ENCODE measurements at regions not wholly inside any gene's neighbourhood (a gene's known extent, or its start where the extent isn't known, plus 50 kb on each side); places are given as distances from the start of the nearest gene placed in this dataset.

DNA sequence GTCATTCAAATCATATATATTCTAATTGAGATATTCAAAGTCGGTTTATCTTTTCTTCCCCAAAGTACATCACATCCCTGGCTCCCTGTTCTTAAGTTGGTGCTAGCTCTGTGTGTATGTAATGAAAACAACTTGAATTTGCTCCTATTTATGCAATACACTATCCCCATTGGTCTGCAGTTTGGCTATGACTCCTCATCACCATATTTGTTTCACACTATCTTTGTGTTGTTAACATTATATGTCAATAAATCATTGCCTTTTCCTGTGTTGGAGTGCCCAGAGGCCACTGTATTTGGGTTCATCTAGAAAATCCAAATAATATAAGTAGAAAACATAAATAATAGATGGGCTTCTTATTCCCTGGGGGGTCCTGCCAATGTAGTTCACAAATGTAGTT is 306.6 kb upstream of the TENM4 start:
- no peak overlapping the region for H3K27ac ChIP-seq (ENCODE audit: insufficient read depth, low read depth, low read length)
- intact Hi-C loops (cut with micrococcal nuclease), result no loop called here
- FAIRE-seq (no peak), DNase-seq (ENCODE audit: low read depth, low spot score) (no peak)
- no TSS peak for BruUV-seq (replicated peaks)
- TF ChIP-seq POLR2A (IDR thresholded peaks at IDR 0.05; ENCODE audit: low read depth, low read length), result no peak
- TF ChIP-seq JUN (IDR thresholded peaks at IDR 0.05; ENCODE audit: borderline replicate concordance, insufficient read depth, insufficient read length, low read depth), result no peak
- no peak for TF ChIP-seq EZH2 (IDR thresholded peaks at IDR 0.05; ENCODE audit: borderline replicate concordance, low read depth, low read length, severe bottlenecking)
- TF ChIP-seq FOS (IDR thresholded peaks at IDR 0.05; ENCODE audit: borderline replicate concordance, insufficient read depth, low read length), result no peak
- TF ChIP-seq, protein P1, sequence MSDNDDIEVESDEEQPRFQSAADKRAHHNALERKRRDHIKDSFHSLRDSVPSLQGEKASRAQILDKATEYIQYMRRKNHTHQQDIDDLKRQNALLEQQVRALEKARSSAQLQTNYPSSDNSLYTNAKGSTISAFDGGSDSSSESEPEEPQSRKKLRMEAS (IDR thresholded peaks at IDR 0.05; ENCODE audit: insufficient read depth, insufficient read length), result no peak
- no peak for TF ChIP-seq MYC (IDR thresholded peaks at IDR 0.05; ENCODE audit: low read depth, low read length)
- TF ChIP-seq, protein P2, sequence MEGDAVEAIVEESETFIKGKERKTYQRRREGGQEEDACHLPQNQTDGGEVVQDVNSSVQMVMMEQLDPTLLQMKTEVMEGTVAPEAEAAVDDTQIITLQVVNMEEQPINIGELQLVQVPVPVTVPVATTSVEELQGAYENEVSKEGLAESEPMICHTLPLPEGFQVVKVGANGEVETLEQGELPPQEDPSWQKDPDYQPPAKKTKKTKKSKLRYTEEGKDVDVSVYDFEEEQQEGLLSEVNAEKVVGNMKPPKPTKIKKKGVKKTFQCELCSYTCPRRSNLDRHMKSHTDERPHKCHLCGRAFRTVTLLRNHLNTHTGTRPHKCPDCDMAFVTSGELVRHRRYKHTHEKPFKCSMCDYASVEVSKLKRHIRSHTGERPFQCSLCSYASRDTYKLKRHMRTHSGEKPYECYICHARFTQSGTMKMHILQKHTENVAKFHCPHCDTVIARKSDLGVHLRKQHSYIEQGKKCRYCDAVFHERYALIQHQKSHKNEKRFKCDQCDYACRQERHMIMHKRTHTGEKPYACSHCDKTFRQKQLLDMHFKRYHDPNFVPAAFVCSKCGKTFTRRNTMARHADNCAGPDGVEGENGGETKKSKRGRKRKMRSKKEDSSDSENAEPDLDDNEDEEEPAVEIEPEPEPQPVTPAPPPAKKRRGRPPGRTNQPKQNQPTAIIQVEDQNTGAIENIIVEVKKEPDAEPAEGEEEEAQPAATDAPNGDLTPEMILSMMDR (IDR thresholded peaks at IDR 0.05; ENCODE audit: extremely low read depth in 1 of 2, insufficient read depth in 1 of 2, low read depth in 1 of 2, low read length in 2 of 2), result no peak
- H3K9me3 ChIP-seq (replicated peaks; ENCODE audit: control insufficient read depth, insufficient read depth, low read length), result peaks cover 3% of the 10 kb centered on the region
- H3K4me1 ChIP-seq (ENCODE audit: control insufficient read depth, extremely low read depth, insufficient read depth, low read length), result no peaks in the 10 kb centered on the region
- POLR2A ChIA-PET, result no interaction called here
- no peaks in the 10 kb centered on the region for H3K36me3 ChIP-seq (ENCODE audit: control insufficient read depth in 2 of 2, extremely low read depth in 1 of 2, insufficient read depth in 2 of 2, low read length in 2 of 2)
- H3K4me3 ChIP-seq (replicated peaks in 1 of 3; ENCODE audit: insufficient read depth in 1 of 3, low read depth in 1 of 3, low read length in 3 of 3), result no peak overlapping the region
- H4K20me1 ChIP-seq (replicated peaks; ENCODE audit: control insufficient read depth, extremely low read depth, insufficient read depth, low read length), result no peaks in the 10 kb centered on the region
- H3K9me1 ChIP-seq (replicated peaks; ENCODE audit: control insufficient read depth, extremely low read depth, insufficient read depth, low read length), result no peaks in the 10 kb centered on the region
- no peak overlapping the region for H2AFZ ChIP-seq (ENCODE audit: low read depth, low read length)
- no peak overlapping the region for H3K4me2 ChIP-seq (ENCODE audit: insufficient read depth, low read length)
- CTCF ChIA-PET, result no interaction called here
- no peaks in the 10 kb centered on the region for H3K79me2 ChIP-seq (ENCODE audit: control insufficient read depth, insufficient read depth, low read length)
- dilution Hi-C loops (cut with MboI; ENCODE audit: extremely low pct_ligation_motif_present, low sequenced_read_pairs), result no loop called here
- H3K9ac ChIP-seq (replicated peaks; ENCODE audit: extremely low read depth, insufficient read depth, low read length), result no peak overlapping the region
- no peaks in the 10 kb centered on the region for H3K27me3 ChIP-seq (ENCODE audit: control insufficient read depth in 2 of 2, insufficient read depth in 2 of 2, low read length in 2 of 2)

DNA sequence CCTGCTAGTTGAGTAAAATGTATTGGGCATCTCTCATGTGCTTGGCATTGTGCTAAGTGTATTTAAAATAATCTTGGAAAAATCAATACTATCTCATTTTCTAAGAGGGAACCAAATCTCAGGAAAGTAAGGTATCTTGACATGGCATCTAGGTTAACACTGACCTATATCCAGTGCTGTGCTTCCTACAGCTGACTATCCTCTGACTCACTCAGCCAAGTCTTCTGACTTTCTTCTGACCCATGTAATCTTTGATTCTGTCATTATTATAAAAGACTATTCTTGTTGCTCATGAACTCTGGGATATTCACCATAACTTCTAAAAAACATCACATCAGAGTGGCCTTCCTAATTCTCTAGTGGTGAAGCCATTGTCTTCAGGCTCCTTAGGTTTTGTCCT is 304.1 kb upstream of the TENM4 start:
- Histone ChIP-seq H3K9me3 (replicated peaks; ENCODE audit: control insufficient read depth, insufficient read depth, low read length) (peaks cover 3% of the 10 kb centered on the region), H3K4me2 (ENCODE audit: insufficient read depth, low read length) (no peak overlapping the region), H3K4me1 (ENCODE audit: control insufficient read depth, extremely low read depth, insufficient read depth, low read length) (no peaks in the 10 kb centered on the region), H2AFZ (ENCODE audit: low read depth, low read length) (no peak overlapping the region), H3K27me3 (ENCODE audit: control insufficient read depth in 2 of 2, insufficient read depth in 2 of 2, low read length in 2 of 2) (no peaks in the 10 kb centered on the region), H3K27ac (ENCODE audit: insufficient read depth, low read depth, low read length) (no peak overlapping the region), H3K9me1 (replicated peaks; ENCODE audit: control insufficient read depth, extremely low read depth, insufficient read depth, low read length) (no peaks in the 10 kb centered on the region), H4K20me1 (replicated peaks; ENCODE audit: control insufficient read depth, extremely low read depth, insufficient read depth, low read length) (no peaks in the 10 kb centered on the region), H3K9ac (replicated peaks; ENCODE audit: extremely low read depth, insufficient read depth, low read length) (no peak overlapping the region), H3K79me2 (ENCODE audit: control insufficient read depth, insufficient read depth, low read length) (no peaks in the 10 kb centered on the region), H3K36me3 (ENCODE audit: control insufficient read depth in 2 of 2, extremely low read depth in 1 of 2, insufficient read depth in 2 of 2, low read length in 2 of 2) (no peaks in the 10 kb centered on the region), H3K4me3 (replicated peaks in 1 of 3; ENCODE audit: insufficient read depth in 1 of 3, low read depth in 1 of 3, low read length in 3 of 3) (no peak overlapping the region)
- ChIA-PET POLR2A (no interaction called here), CTCF (no interaction called here)
- intact Hi-C loops (cut with micrococcal nuclease) (no loop called here), dilution Hi-C loops (cut with MboI; ENCODE audit: extremely low pct_ligation_motif_present, low sequenced_read_pairs) (no loop called here)
- no peak for FAIRE-seq
- no TSS peak for BruUV-seq (replicated peaks)
- TF ChIP-seq, protein P2 (IDR thresholded peaks at IDR 0.05; ENCODE audit: extremely low read depth in 1 of 2, insufficient read depth in 1 of 2, low read depth in 1 of 2, low read length in 2 of 2), result no peak
- TF ChIP-seq FOS (IDR thresholded peaks at IDR 0.05; ENCODE audit: borderline replicate concordance, insufficient read depth, low read length) (no peak), JUN (IDR thresholded peaks at IDR 0.05; ENCODE audit: borderline replicate concordance, insufficient read depth, insufficient read length, low read depth) (no peak), POLR2A (IDR thresholded peaks at IDR 0.05; ENCODE audit: low read depth, low read length) (no peak), EZH2 (IDR thresholded peaks at IDR 0.05; ENCODE audit: borderline replicate concordance, low read depth, low read length, severe bottlenecking) (no peak), GATA2 (IDR thresholded peaks at IDR 0.05; ENCODE audit: insufficient read depth, insufficient read length, low read depth, low read length) (no peak), POLR2AphosphoS5 (IDR thresholded peaks at IDR 0.05; ENCODE audit: insufficient read depth, low read depth, low read length) (no peak), MYC (IDR thresholded peaks at IDR 0.05; ENCODE audit: low read depth, low read length) (no peak)
- TF ChIP-seq, protein P1 (IDR thresholded peaks at IDR 0.05; ENCODE audit: insufficient read depth, insufficient read length), result no peak
- DNase-seq (ENCODE audit: low read depth, low spot score), result no peak
